Immature natural killer cell (primary cell): ENCODE measurements at regions not wholly inside any gene's neighbourhood (a gene's known extent, or its start where the extent isn't known, plus 50 kb on each side); places are given as distances from the start of the nearest gene placed in this dataset.

ENCODE experiments used
- DNase-seq, 3 donors: peaks; one replicate each; pipeline ENCODE4 v3.0.0; 2022; ENCODE audit warnings: mixed read lengths in 1 of 3
- H3K27ac Mint-ChIP-seq, 6 donors: one replicate each; pipeline ENCODE4 v1.8.0; 2020; ENCODE audit warnings: mixed read lengths in 6 of 6, mild to moderate bottlenecking in 5 of 6, inconsistent platforms in 4 of 6, moderate library complexity in 3 of 6
- H3K27me3 Mint-ChIP-seq, 3 donors: one replicate each; pipeline ENCODE4 v1.8.0; 2020 to 2021; ENCODE audit warnings: low read depth in 3 of 3, mild to moderate bottlenecking in 3 of 3, mixed read lengths in 3 of 3, moderate library complexity in 3 of 3, inconsistent platforms in 1 of 3
- H3K36me3 Mint-ChIP-seq, 3 donors: one replicate each; pipeline ENCODE4 v1.8.0; 2020; ENCODE audit warnings: mixed read lengths in 3 of 3, inconsistent platforms in 2 of 3, mild to moderate bottlenecking in 2 of 3
- H3K4me1 Mint-ChIP-seq, 2 donors: one replicate each; pipeline ENCODE4 v1.8.0; 2020; ENCODE audit warnings: inconsistent platforms in 2 of 2, mild to moderate bottlenecking in 2 of 2, mixed read lengths in 2 of 2, moderate library complexity in 1 of 2
- H3K4me3 Mint-ChIP-seq, 5 donors: one replicate each; pipeline ENCODE4 v1.8.0; 2020; ENCODE audit warnings: mild to moderate bottlenecking in 5 of 5, mixed read lengths in 5 of 5, inconsistent platforms in 3 of 5, moderate library complexity in 3 of 5
- H3K9me3 Mint-ChIP-seq, 6 donors: one replicate each; pipeline ENCODE4 v1.8.0; 2020; ENCODE audit warnings: mild to moderate bottlenecking in 6 of 6, mixed read lengths in 6 of 6, inconsistent platforms in 4 of 6, moderate library complexity in 3 of 6

- Mint-ChIP-seq H3K36me3 (peaks cover 0 to 3% (median 0%) of the 10 kb centered on the region in 3 donors), H3K27me3 (no peaks in the 10 kb centered on the region), H3K4me1 (no peaks in the 10 kb centered on the region), H3K27ac (no peak overlapping the region), H3K4me3 (no peak overlapping the region), H3K9me3 (peaks cover 3 to 43% (median 19%) of the 10 kb centered on the region in 6 donors)
- DNase-seq, result no peak
Measured at GRCh38 chr11:106397787-106398501, 320.5 kb downstream of the AASDHPPT start.

- DNase-seq, result no peak
- Mint-ChIP-seq H3K4me3 (no peak overlapping the region), H3K27ac (no peak overlapping the region), H3K4me1 (no peaks in the 10 kb centered on the region), H3K9me3 (peaks cover 2 to 46% (median 20%) of the 10 kb centered on the region in 6 donors), H3K36me3 (peaks cover 0 to 3% (median 0%) of the 10 kb centered on the region in 3 donors), H3K27me3 (no peaks in the 10 kb centered on the region)
Measured at GRCh38 chr11:106398502-106399075, 321.1 kb downstream of the AASDHPPT start.

- no peak for DNase-seq
- no peaks in the 10 kb centered on the region for H3K27me3 Mint-ChIP-seq
- H3K4me1 Mint-ChIP-seq, result no peaks in the 10 kb centered on the region
- H3K27ac Mint-ChIP-seq, result no peak overlapping the region
- H3K9me3 Mint-ChIP-seq, result peaks cover 2 to 48% (median 21%) of the 10 kb centered on the region in 6 donors
- H3K4me3 Mint-ChIP-seq, result no peak overlapping the region
- H3K36me3 Mint-ChIP-seq, result peaks cover 0 to 3% (median 0%) of the 10 kb centered on the region in 3 donors
Measured at GRCh38 chr11:106399076-106399511, 321.6 kb downstream of the AASDHPPT start.

GRCh38 chr11:106399624-106400023, 322.2 kb downstream of the AASDHPPT start:
- DNase-seq, result no peak
- Mint-ChIP-seq H3K27me3 (no peaks in the 10 kb centered on the region), H3K27ac (no peak overlapping the region), H3K36me3 (peaks cover 0 to 3% (median 0%) of the 10 kb centered on the region in 3 donors), H3K4me3 (no peak overlapping the region), H3K4me1 (no peaks in the 10 kb centered on the region), H3K9me3 (peaks cover 2 to 49% (median 20%) of the 10 kb centered on the region in 6 donors)

- H3K4me1 Mint-ChIP-seq, result no peaks in the 10 kb centered on the region
- H3K36me3 Mint-ChIP-seq, result no peaks in the 10 kb centered on the region
- H3K27ac Mint-ChIP-seq, result no peak overlapping the region
- H3K4me3 Mint-ChIP-seq, result no peak overlapping the region
- H3K9me3 Mint-ChIP-seq, result peaks cover 7 to 50% (median 16%) of the 10 kb centered on the region in 6 donors
- peaks cover 0 to 2% (median 0%) of the 10 kb centered on the region in 3 donors for H3K27me3 Mint-ChIP-seq
- DNase-seq, result no peak
Measured at GRCh38 chr11:106400949-106401570, 323.6 kb downstream of the AASDHPPT start.

GRCh38 chr11:106403751-106404150, 326.3 kb downstream of the AASDHPPT start:
- no peak overlapping the region for H3K27ac Mint-ChIP-seq

GRCh38 chr11:106409222-106409621, 331.8 kb downstream of the AASDHPPT start:
- no peak overlapping the region for H3K27ac Mint-ChIP-seq
- H3K4me3 Mint-ChIP-seq, result no peak overlapping the region
- H3K9me3 Mint-ChIP-seq, result peaks cover 5 to 23% (median 12%) of the 10 kb centered on the region in 6 donors
- DNase-seq, result no peak
- H3K4me1 Mint-ChIP-seq, result no peaks in the 10 kb centered on the region
- no peaks in the 10 kb centered on the region for H3K36me3 Mint-ChIP-seq
- peaks cover 0 to 4% (median 0%) of the 10 kb centered on the region in 3 donors for H3K27me3 Mint-ChIP-seq

More at GRCh38 chr11:106403751-106404150, 326.3 kb downstream of the AASDHPPT start:
- Mint-ChIP-seq H3K36me3 (no peaks in the 10 kb centered on the region), H3K9me3 (peaks cover 6 to 45% (median 10%) of the 10 kb centered on the region in 6 donors), H3K4me3 (no peak overlapping the region), H3K4me1 (no peaks in the 10 kb centered on the region), H3K27me3 (peaks cover 0 to 2% (median 0%) of the 10 kb centered on the region in 3 donors)
- DNase-seq, result no peak

- DNase-seq, result no peak
- Mint-ChIP-seq H3K27me3 (peaks cover 0 to 4% (median 0%) of the 10 kb centered on the region in 3 donors), H3K4me3 (no peak overlapping the region), H3K4me1 (no peaks in the 10 kb centered on the region), H3K9me3 (peaks cover 7 to 19% (median 11%) of the 10 kb centered on the region in 6 donors), H3K36me3 (no peaks in the 10 kb centered on the region), H3K27ac (no peak overlapping the region)
Measured at GRCh38 chr11:106409671-106410070, 332.2 kb downstream of the AASDHPPT start.

- no peak overlapping the region for H3K27ac Mint-ChIP-seq
- peaks cover 3 to 18% (median 12%) of the 10 kb centered on the region in 6 donors for H3K9me3 Mint-ChIP-seq
Measured at GRCh38 chr11:106410902-106411301, 333.4 kb downstream of the AASDHPPT start.

GRCh38 chr11:106413222-106413621, 335.8 kb downstream of the AASDHPPT start:
- no peak overlapping the region for H3K4me3 Mint-ChIP-seq
- no peak for DNase-seq
- H3K9me3 Mint-ChIP-seq, result peaks cover 8 to 21% (median 14%) of the 10 kb centered on the region in 6 donors
- H3K4me1 Mint-ChIP-seq, result no peaks in the 10 kb centered on the region
- no peak overlapping the region for H3K27ac Mint-ChIP-seq
- peaks cover 0 to 2% (median 0%) of the 10 kb centered on the region in 3 donors for H3K27me3 Mint-ChIP-seq
- H3K36me3 Mint-ChIP-seq, result no peaks in the 10 kb centered on the region

More at GRCh38 chr11:106410902-106411301, 333.4 kb downstream of the AASDHPPT start:
- H3K36me3 Mint-ChIP-seq, result no peaks in the 10 kb centered on the region
- DNase-seq, result no peak
- H3K4me3 Mint-ChIP-seq, result no peak overlapping the region
- H3K27me3 Mint-ChIP-seq, result peaks cover 0 to 2% (median 0%) of the 10 kb centered on the region in 3 donors
- H3K4me1 Mint-ChIP-seq, result no peaks in the 10 kb centered on the region

- Mint-ChIP-seq H3K4me3 (no peak overlapping the region), H3K27ac (no peak overlapping the region), H3K27me3 (peaks cover 0 to 2% (median 0%) of the 10 kb centered on the region in 3 donors), H3K36me3 (no peaks in the 10 kb centered on the region), H3K9me3 (peaks cover 10 to 21% (median 16%) of the 10 kb centered on the region in 6 donors), H3K4me1 (no peaks in the 10 kb centered on the region)
- DNase-seq, result no peak
Measured at GRCh38 chr11:106415510-106415909, 338.0 kb downstream of the AASDHPPT start.

- DNase-seq, result no peak
- Mint-ChIP-seq H3K4me1 (no peaks in the 10 kb centered on the region), H3K27me3 (no peaks in the 10 kb centered on the region), H3K4me3 (no peak overlapping the region), H3K36me3 (no peaks in the 10 kb centered on the region), H3K27ac (no peak overlapping the region), H3K9me3 (peaks cover 15 to 23% (median 18%) of the 10 kb centered on the region in 6 donors)
Measured at GRCh38 chr11:106418791-106419190, 341.3 kb downstream of the AASDHPPT start.

- peaks cover 12 to 23% (median 16%) of the 10 kb centered on the region in 6 donors for H3K9me3 Mint-ChIP-seq
- DNase-seq, result no peak
- H3K4me3 Mint-ChIP-seq, result no peak overlapping the region
- no peaks in the 10 kb centered on the region for H3K27me3 Mint-ChIP-seq
- H3K36me3 Mint-ChIP-seq, result no peaks in the 10 kb centered on the region
- no peak overlapping the region for H3K27ac Mint-ChIP-seq
- no peaks in the 10 kb centered on the region for H3K4me1 Mint-ChIP-seq
Measured at GRCh38 chr11:106420048-106420665, 342.7 kb downstream of the AASDHPPT start.
